ENCODE measurements at regions not wholly inside any gene's neighbourhood (a gene's known extent, or its start where the extent isn't known, plus 50 kb on each side); places are given as distances from the start of the nearest gene placed in this dataset.

GRCh38 chr7:371779-372545, 82.0 kb downstream of the FOXL3 start:
- DNase-seq, result no peak

GRCh38 chr7:372546-372931, 82.6 kb downstream of the FOXL3 start:
- DNase-seq, result no peak

GRCh38 chr7:372932-373791, 83.2 kb downstream of the FOXL3 start:
- DNase-seq, result no peak

GRCh38 chr7:373818-374705, 84.1 kb downstream of the FOXL3 start:
- no peak for DNase-seq

- DNase-seq, result no peak
These were observed 84.8 kb downstream of the FOXL3 start for GRCh38 chr7:374706-375311.

- DNase-seq, result no peak
These were observed 85.4 kb downstream of the FOXL3 start for GRCh38 chr7:375321-375831.

GRCh38 chr7:375901-376305, 85.9 kb downstream of the FOXL3 start:
- DNase-seq, result no peak

- DNase-seq, result no peak
These were observed 86.5 kb downstream of the FOXL3 start for GRCh38 chr7:376306-377079.

- DNase-seq, result no peak
These were observed 87.4 kb downstream of the FOXL3 start for GRCh38 chr7:377080-378040.

GRCh38 chr7:378041-378420, 88.1 kb downstream of the FOXL3 start:
- no peak for DNase-seq

GRCh38 chr7:378551-379455, 88.8 kb downstream of the FOXL3 start:
- DNase-seq, result no peak

- DNase-seq, result no peak
These were observed 89.6 kb downstream of the FOXL3 start for GRCh38 chr7:379456-380138.

- no peak for DNase-seq
These were observed 90.1 kb downstream of the FOXL3 start for GRCh38 chr7:380139-380485.

GRCh38 chr7:380711-381210, 90.8 kb downstream of the FOXL3 start:
- no peak for DNase-seq

- DNase-seq, result peak; percentile 46 to 47
These were observed 91.5 kb downstream of the FOXL3 start for GRCh38 chr7:381211-382042.

- no peak for DNase-seq
These were observed 92.1 kb downstream of the FOXL3 start for GRCh38 chr7:382043-382400.

- DNase-seq, result no peak
These were observed 96.4 kb downstream of the FOXL3 start for GRCh38 chr7:386385-386784.
